Transverse colon (tissue), 4 donors: ENCODE measurements at regions not wholly inside any gene's neighbourhood (a gene's known extent, or its start where the extent isn't known, plus 50 kb on each side); places are given as distances from the start of the nearest gene placed in this dataset.

Experiments
- EP300 ChIP-seq: sonication (generic); formaldehyde crosslinking; IDR thresholded peaks from one replicate; pipeline ENCODE4 v1.6.1; 2017; ENCODE audit warnings: antibody characterized with exemption, low read depth
- POLR2A ChIP-seq: fragments of 450-650 bp; IDR thresholded peaks from one replicate; pipeline ENCODE4 v1.6.1; 2016; ENCODE audit warnings: antibody characterized with exemption, mild to moderate bottlenecking, moderate library complexity
- POLR2AphosphoS5 ChIP-seq, 3 donors: sonication (generic); formaldehyde crosslinking; IDR thresholded peaks; one replicate each; pipeline ENCODE4 v1.6.1; 2016; ENCODE audit warnings: antibody characterized with exemption in 3 of 3
- TF ChIP-seq, protein P1 (sequence below), 5 experiments: fragments of 200-600 bp in 3 of 5; fragments of 450-650 bp in 2 of 5; sonication (generic) in 3 of 5; IDR thresholded peaks; 1 replicate in 2 of 5; 2 replicates in 3 of 5; pipeline ENCODE4 v1.5.1; 2016 to 2017; ENCODE audit warnings: antibody characterized with exemption in 5 of 5, inconsistent platforms in 3 of 5, mild to moderate bottlenecking in 2 of 5, moderate library complexity in 1 of 5

DNA sequence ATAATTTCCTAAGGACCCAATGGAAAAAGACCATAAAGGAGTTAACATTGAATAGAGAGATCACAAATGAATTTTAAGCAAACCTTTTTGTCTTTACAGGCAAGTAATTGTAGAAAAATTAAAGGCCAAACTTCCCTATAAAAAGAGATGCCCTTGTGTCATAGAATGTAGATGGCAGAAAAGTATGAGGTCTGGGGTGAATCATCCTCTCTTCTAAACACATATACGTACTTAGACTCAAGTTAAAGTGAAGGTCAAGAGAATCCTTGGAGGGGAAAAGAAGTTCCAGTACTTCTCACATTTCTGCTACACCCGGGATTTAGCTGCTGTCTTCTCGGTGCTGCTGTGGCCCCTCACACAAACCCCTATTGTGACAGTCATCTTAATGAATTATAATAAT, 116.2 kb upstream of the ARID2 start:
- TF ChIP-seq, protein P1, sequence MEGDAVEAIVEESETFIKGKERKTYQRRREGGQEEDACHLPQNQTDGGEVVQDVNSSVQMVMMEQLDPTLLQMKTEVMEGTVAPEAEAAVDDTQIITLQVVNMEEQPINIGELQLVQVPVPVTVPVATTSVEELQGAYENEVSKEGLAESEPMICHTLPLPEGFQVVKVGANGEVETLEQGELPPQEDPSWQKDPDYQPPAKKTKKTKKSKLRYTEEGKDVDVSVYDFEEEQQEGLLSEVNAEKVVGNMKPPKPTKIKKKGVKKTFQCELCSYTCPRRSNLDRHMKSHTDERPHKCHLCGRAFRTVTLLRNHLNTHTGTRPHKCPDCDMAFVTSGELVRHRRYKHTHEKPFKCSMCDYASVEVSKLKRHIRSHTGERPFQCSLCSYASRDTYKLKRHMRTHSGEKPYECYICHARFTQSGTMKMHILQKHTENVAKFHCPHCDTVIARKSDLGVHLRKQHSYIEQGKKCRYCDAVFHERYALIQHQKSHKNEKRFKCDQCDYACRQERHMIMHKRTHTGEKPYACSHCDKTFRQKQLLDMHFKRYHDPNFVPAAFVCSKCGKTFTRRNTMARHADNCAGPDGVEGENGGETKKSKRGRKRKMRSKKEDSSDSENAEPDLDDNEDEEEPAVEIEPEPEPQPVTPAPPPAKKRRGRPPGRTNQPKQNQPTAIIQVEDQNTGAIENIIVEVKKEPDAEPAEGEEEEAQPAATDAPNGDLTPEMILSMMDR (IDR thresholded peaks at IDR 0.05) = no peak
- TF ChIP-seq POLR2A = no peak
- TF ChIP-seq EP300 = no peak
- no peak for TF ChIP-seq POLR2AphosphoS5 (IDR thresholded peaks at IDR 0.05)
